IMR-90 (cell line): ENCODE measurements at regions not wholly inside any gene's neighbourhood (a gene's known extent, or its start where the extent isn't known, plus 50 kb on each side); places are given as distances from the start of the nearest gene placed in this dataset.

Source experiments
- ATAC-seq: fragments of 200-7000 bp; cut with Tn5 transposase; 2 replicates; pipeline ENCODE4 v1.9.1; 2020; ENCODE audit warnings: low read depth, mild to moderate bottlenecking, moderate library complexity
- BruUV-seq: library from RNA; stranded (reverse); fragments of 400-500 nt; replicated peaks from 2 replicates; lab custom pipeline; 2021; lab: Mats Ljungman, UMichigan
- CTCF ChIA-PET: fragments of 300-600 bp; formaldehyde crosslinking; extraction: SDS; loops from one replicate; lab custom pipeline; 2021; ENCODE audit warnings: antibody characterized with exemption; lab: Yijun Ruan, JAX
- POLR2A ChIA-PET: fragments of 300-600 bp; sonication (Branson Sonifier 250); formaldehyde crosslinking; loops from one replicate; lab custom pipeline; 2022; ENCODE audit warnings: antibody characterized with exemption; ENCODE audit not compliant: unreplicated experiment; lab: Charles Lee
- DNase-seq: peaks from one replicate; pipeline ENCODE4 v3.0.0; 2013
- H2AFZ ChIP-seq: replicated peaks from 2 replicates; pipeline ENCODE3; 2013; ENCODE audit warnings: low read length, mild to moderate bottlenecking; ENCODE audit not compliant: poor library complexity
- H2AK5ac ChIP-seq: 2 replicates; pipeline ENCODE4 v1.6.1; 2013; ENCODE audit warnings: low read depth, low read length, inconsistent platforms
- H2AK9ac ChIP-seq: replicated peaks from 2 replicates; pipeline ENCODE3; 2013; ENCODE audit warnings: mild to moderate bottlenecking, low read depth, low read length, moderate library complexity; ENCODE audit not compliant: poor library complexity
- H2BK120ac ChIP-seq: 2 replicates; pipeline ENCODE4 v1.6.1; 2013; ENCODE audit warnings: low read depth, low read length, inconsistent platforms
- H2BK15ac ChIP-seq: 3 replicates; pipeline ENCODE4 v1.6.1; 2013; ENCODE audit warnings: low read depth, low read length, inconsistent platforms
- H2BK20ac ChIP-seq: 2 replicates; pipeline ENCODE4 v1.6.1; 2013; ENCODE audit warnings: low read depth, mild to moderate bottlenecking, inconsistent platforms, low read length, moderate library complexity
- H2BK5ac ChIP-seq: 2 replicates; pipeline ENCODE4 v1.6.1; 2013; ENCODE audit warnings: mild to moderate bottlenecking, low read depth, low read length, inconsistent platforms; ENCODE audit not compliant: poor library complexity, severe bottlenecking
- H3K14ac ChIP-seq: replicated peaks from 2 replicates; pipeline ENCODE4 v1.6.1; 2013; ENCODE audit warnings: low read depth, low read length, inconsistent platforms
- H3K18ac ChIP-seq: 2 replicates; pipeline ENCODE4 v1.6.1; 2013; ENCODE audit warnings: low read depth, low read length, control low read depth
- H3K23ac ChIP-seq: 2 replicates; pipeline ENCODE4 v1.6.1; 2013; ENCODE audit warnings: low read depth, low read length, inconsistent platforms
- H3K27ac ChIP-seq: 2 replicates; pipeline ENCODE4 v1.5.1; 2013; ENCODE audit warnings: mild to moderate bottlenecking, control low read depth, low read length; ENCODE audit not compliant: insufficient read depth
- H3K27me3 ChIP-seq: 2 replicates; pipeline ENCODE4 v1.6.1; 2013; ENCODE audit warnings: low read length; ENCODE audit not compliant: control insufficient read depth, insufficient read depth
- H3K36me3 ChIP-seq: 2 replicates; pipeline ENCODE4 v1.6.1; 2013; ENCODE audit warnings: low read length, mixed read lengths; ENCODE audit not compliant: control insufficient read depth, insufficient read depth
- H3K4ac ChIP-seq: 2 replicates; pipeline ENCODE4 v1.6.1; 2013; ENCODE audit warnings: low read depth, low read length, inconsistent platforms
- H3K4me1 ChIP-seq: 2 replicates; pipeline ENCODE4 v1.6.1; 2013; ENCODE audit warnings: low read length, mixed read lengths; ENCODE audit not compliant: control insufficient read depth, insufficient read depth
- H3K4me2 ChIP-seq: 2 replicates; pipeline ENCODE4 v1.6.1; 2013; ENCODE audit warnings: low read depth, mild to moderate bottlenecking, control low read depth, low read length, moderate library complexity
- H3K4me3 ChIP-seq: 2 replicates; pipeline ENCODE4 v1.5.1; 2013; ENCODE audit warnings: low read depth, mild to moderate bottlenecking, control low read depth, low read length, moderate library complexity; ENCODE audit not compliant: insufficient read depth
- H3K56ac ChIP-seq: 2 replicates; pipeline ENCODE4 v1.6.1; 2013; ENCODE audit warnings: low read length, inconsistent platforms; ENCODE audit not compliant: insufficient read depth; ENCODE audit errors: extremely low read depth
- H3K79me1 ChIP-seq, 2 experiments: 2 replicates each; pipeline ENCODE4 v1.6.1; 2013; ENCODE audit warnings: low read length in 2 of 2, inconsistent platforms in 1 of 2, low read depth in 1 of 2
- H3K9ac ChIP-seq: 2 replicates; pipeline ENCODE4 v1.6.1; 2013; ENCODE audit warnings: low read depth, low read length, control low read depth
- H3K9me1 ChIP-seq: 2 replicates; pipeline ENCODE4 v1.6.1; 2013; ENCODE audit warnings: low read length, inconsistent platforms; ENCODE audit not compliant: insufficient read depth
- H3K9me3 ChIP-seq: 2 replicates; pipeline ENCODE4 v1.6.1; 2013; ENCODE audit warnings: low read length; ENCODE audit not compliant: control insufficient read depth, insufficient read depth
- H4K20me1 ChIP-seq: 2 replicates; pipeline ENCODE4 v1.6.1; 2013; ENCODE audit warnings: low read length, inconsistent platforms; ENCODE audit not compliant: insufficient read depth
- H4K5ac ChIP-seq: 2 replicates; pipeline ENCODE4 v1.6.1; 2013; ENCODE audit warnings: mild to moderate bottlenecking, low read depth, low read length, control low read depth
- H4K8ac ChIP-seq, 2 experiments: 2 replicates each; pipeline ENCODE4 v1.6.1; 2013; ENCODE audit warnings: low read depth in 2 of 2, low read length in 2 of 2, control low read depth in 1 of 2, inconsistent platforms in 1 of 2
- H4K91ac ChIP-seq: 2 replicates; pipeline ENCODE4 v1.6.1; 2013; ENCODE audit warnings: low read depth, low read length, inconsistent platforms; ENCODE audit not compliant: insufficient read depth
- RCOR1 ChIP-seq: IDR thresholded peaks from 2 replicates; pipeline ENCODE4 v1.6.1; 2012; ENCODE audit warnings: mild to moderate bottlenecking, low read length, improper control_type of control experiment; ENCODE audit not compliant: insufficient replicate concordance
- SMC3 ChIP-seq: fragments of 150-350 bp; IDR thresholded peaks from 2 replicates; pipeline ENCODE4 v1.6.1; 2016; ENCODE audit warnings: low read depth, mild to moderate bottlenecking, antibody characterized with exemption, low read length, moderate library complexity
- WGBS, 2 experiments: methylation state at CpG; one replicate each; pipeline versions ENCODE4 v1.1.5 to v1.1.7; 2013; ENCODE audit warnings: missing lambda C conversion rate in 2 of 2; ENCODE audit not compliant: insufficient read length in 1 of 2; ENCODE audit errors: extremely low coverage in 2 of 2; 5-methylcytosine and 5-hydroxymethylcytosine counted together
- dilution Hi-C: fragments of 300-500 bp; cut with HindIII; formaldehyde crosslinking; loops from one replicate; pipeline ENCODE4 v1.14.3; 2018; ENCODE audit warnings: low sequenced_read_pairs; ENCODE audit not compliant: unreplicated experiment
- in situ Hi-C: fragments of 300-500 bp; cut with MboI; formaldehyde crosslinking; loops from 3 replicates; pipeline ENCODE4 v1.14.3; 2019; ENCODE audit warnings: low sequenced_read_pairs, inconsistent platforms, mixed read lengths
- intact Hi-C: fragments of 100-400 bp; cut with micrococcal nuclease; formaldehyde crosslinking; loops from 2 replicates; pipeline ENCODE4 v1.10.0; 2022

DNA sequence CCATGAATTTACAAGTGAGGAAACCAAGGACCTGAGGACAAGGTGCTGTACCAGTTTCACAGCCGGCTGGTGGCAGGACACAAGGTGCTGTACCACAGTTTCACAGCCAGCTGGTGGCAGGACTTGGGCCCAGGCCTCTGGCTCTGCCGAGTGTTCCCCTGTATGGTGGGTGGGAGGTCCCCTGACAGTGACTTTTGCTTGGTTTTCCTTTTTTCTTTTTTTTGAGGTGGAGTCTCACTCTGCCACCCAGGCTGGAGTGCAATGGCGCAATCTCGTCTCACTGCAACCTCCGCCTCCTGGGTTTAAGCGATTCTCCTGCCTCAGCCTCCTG is 212.4 kb downstream of the LY86 start:
- Histone ChIP-seq H3K56ac (no peak overlapping the region), H3K27ac (no peak overlapping the region)

More for the DNA sequence above, 212.4 kb downstream of the LY86 start:
- H4K91ac ChIP-seq, result no peak overlapping the region
- no peaks in the 10 kb centered on the region for H4K20me1 ChIP-seq
- DNase-seq, result no peak
- POLR2A ChIA-PET, result no interaction called here
- intact Hi-C loops (no loop called here), in situ Hi-C loops (no loop called here), dilution Hi-C loops (no loop called here)
- H2BK5ac ChIP-seq, result no peak overlapping the region
- no peaks in the 10 kb centered on the region for H3K36me3 ChIP-seq
- peaks cover 2% of the 10 kb centered on the region; the same call in 1 of the 2 replicates for H3K9me3 ChIP-seq
- CTCF ChIA-PET, result interaction anchor here (0.7 kb wide), 1 partner anchor 93 kb away, joined by 4 read pairs; no protein-coding TSS in a partner anchor
- peaks cover 13% of the 10 kb centered on the region; the same call in 1 of the 2 replicates for H3K27me3 ChIP-seq
- ATAC-seq, result no peak
- no peak overlapping the region for H3K23ac ChIP-seq
- H3K4ac ChIP-seq, result no peak overlapping the region
- H4K5ac ChIP-seq, result no peak overlapping the region
- no peak overlapping the region for H2BK15ac ChIP-seq
- no peak overlapping the region for H2AK9ac ChIP-seq
- H3K79me1 ChIP-seq, result no peaks in the 10 kb centered on the region
- H2BK120ac ChIP-seq, result no peak overlapping the region
- no TSS peak for BruUV-seq
- WGBS, 2 experiments, result no CpG with 5 or more reads among the region's 6 CpGs
- TF ChIP-seq SMC3, result no peak
- TF ChIP-seq RCOR1, result no peak
- no peak overlapping the region for H2BK20ac ChIP-seq
- no peak overlapping the region for H3K4me3 ChIP-seq
- H2AFZ ChIP-seq, result no peak overlapping the region
- H3K4me1 ChIP-seq, result no peaks in the 10 kb centered on the region
- no peak overlapping the region for H3K4me2 ChIP-seq
- no peak overlapping the region for H3K18ac ChIP-seq
- no peak overlapping the region for H3K9ac ChIP-seq
- no peak overlapping the region for H2AK5ac ChIP-seq
- no peak overlapping the region for H4K8ac ChIP-seq
- H3K9me1 ChIP-seq, result no peaks in the 10 kb centered on the region
- H3K14ac ChIP-seq, result no peak overlapping the region
